ENCODE measurements at regions not wholly inside any gene's neighbourhood (a gene's known extent, or its start where the extent isn't known, plus 50 kb on each side); places are given as distances from the start of the nearest gene placed in this dataset.

- TF ChIP-seq, protein P1, sequence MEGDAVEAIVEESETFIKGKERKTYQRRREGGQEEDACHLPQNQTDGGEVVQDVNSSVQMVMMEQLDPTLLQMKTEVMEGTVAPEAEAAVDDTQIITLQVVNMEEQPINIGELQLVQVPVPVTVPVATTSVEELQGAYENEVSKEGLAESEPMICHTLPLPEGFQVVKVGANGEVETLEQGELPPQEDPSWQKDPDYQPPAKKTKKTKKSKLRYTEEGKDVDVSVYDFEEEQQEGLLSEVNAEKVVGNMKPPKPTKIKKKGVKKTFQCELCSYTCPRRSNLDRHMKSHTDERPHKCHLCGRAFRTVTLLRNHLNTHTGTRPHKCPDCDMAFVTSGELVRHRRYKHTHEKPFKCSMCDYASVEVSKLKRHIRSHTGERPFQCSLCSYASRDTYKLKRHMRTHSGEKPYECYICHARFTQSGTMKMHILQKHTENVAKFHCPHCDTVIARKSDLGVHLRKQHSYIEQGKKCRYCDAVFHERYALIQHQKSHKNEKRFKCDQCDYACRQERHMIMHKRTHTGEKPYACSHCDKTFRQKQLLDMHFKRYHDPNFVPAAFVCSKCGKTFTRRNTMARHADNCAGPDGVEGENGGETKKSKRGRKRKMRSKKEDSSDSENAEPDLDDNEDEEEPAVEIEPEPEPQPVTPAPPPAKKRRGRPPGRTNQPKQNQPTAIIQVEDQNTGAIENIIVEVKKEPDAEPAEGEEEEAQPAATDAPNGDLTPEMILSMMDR (IDR thresholded peaks at IDR 0.05; ENCODE audit: low read depth, low read length): no peak
- no peaks in the 10 kb centered on the region for H3K9me3 ChIP-seq
- H3K27me3 ChIP-seq: no peaks in the 10 kb centered on the region
- DNase-seq: no peak
- no peak overlapping the region for H3K4me3 ChIP-seq (ENCODE audit: low read depth, low read length)
- H3K4me1 ChIP-seq: no peaks in the 10 kb centered on the region
- H3K36me3 ChIP-seq: no peaks in the 10 kb centered on the region
Observed at GRCh38 chrX:786441-786881, 155.9 kb downstream of the SHOX start.

GRCh38 chrX:784829-785228 is 154.2 kb downstream of the SHOX start:
- Histone ChIP-seq H3K27me3 (no peaks in the 10 kb centered on the region), H3K36me3 (no peaks in the 10 kb centered on the region), H3K4me3 (ENCODE audit: low read depth, low read length) (no peak overlapping the region), H3K4me1 (no peaks in the 10 kb centered on the region), H3K9me3 (no peaks in the 10 kb centered on the region)
- DNase-seq: no peak
- TF ChIP-seq, protein P1 (IDR thresholded peaks at IDR 0.05; ENCODE audit: low read depth, low read length): no peak

DNA sequence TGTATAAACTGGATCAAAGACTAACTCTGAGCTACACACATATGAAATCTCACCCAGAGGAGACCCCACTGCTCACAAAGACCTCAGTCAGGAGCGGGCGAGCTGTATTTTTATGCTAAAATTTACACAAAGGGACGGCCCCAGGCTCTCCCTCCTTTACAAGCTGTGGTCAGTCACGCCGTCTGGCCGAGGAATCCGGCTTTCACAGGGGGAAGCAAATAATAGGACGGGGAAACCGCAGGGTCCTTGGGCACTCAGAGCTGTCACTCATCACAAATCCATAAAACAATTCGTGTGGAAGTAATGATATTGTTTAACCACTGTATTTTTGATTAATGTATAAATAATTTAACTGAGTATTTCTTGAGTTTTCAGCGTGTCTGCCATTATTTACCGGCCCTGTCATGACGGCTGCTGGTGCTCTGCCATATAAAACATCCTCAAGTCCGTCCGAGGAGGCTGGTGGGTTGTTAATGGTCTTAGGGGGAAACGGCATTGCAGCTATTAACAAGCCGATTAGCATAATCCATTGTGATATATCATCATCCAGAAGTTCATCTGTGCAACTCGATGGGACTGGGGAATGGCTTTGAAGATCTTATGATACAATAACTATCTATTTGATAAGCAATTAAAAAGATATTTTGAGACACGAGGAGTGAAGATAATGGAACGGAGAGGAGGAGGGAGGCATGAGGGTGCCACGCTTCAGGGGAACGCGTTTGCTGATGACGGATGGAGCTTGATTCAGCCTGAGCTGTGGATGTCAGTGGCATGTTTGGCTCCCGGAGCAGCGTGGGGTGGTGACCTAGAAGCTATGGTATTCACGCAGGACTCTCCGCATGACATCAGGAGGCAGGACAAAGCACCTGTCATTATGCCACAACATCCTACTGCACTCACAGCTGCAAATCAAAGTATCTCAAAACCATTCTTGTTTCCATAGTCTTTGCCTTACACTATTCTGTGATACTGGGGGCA is 150.9 kb downstream of the SHOX start:
- TF ChIP-seq, protein P1 (IDR thresholded peaks at IDR 0.05; ENCODE audit: low read depth, low read length): no peak
- H3K4me3 ChIP-seq (ENCODE audit: low read depth, low read length): no peak overlapping the region

DNA sequence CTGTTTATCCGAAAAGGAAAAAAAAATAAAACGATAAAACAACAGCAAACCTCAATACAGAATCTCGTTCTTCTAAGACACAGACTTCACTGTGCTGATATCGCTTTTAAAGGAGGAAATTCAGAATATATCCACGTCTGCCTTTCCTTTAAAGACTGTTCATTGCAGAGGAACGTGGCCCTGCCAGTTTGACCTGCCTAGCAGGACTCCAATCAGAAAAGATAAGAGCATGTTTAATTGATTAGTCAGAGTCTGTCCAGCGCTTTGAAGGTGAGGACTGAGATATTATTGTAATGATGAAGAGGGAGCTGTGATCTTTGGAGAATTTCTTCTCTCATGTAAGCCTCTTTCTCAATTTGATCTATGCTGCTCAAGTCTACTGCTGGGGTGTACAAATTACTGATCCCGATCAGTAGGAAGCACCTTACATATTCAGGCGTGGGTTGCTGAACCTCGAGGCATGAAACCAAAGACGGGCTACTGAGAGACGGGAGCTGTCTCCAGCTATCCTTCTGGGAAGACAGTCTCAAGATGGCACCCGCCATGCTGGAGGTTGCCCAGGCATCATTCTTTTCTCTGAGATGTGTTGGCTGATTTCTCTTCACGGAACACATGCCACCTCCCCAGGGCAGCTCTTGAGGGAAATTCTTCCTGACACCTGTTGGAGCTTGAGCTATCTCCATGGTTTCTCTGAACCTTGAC is 146.1 kb downstream of the SHOX start:
- H3K4me1 ChIP-seq: no peaks in the 10 kb centered on the region
- H3K36me3 ChIP-seq: no peaks in the 10 kb centered on the region
- no peak for DNase-seq
- H3K27me3 ChIP-seq: no peaks in the 10 kb centered on the region
- H3K9me3 ChIP-seq: no peaks in the 10 kb centered on the region
- H3K4me3 ChIP-seq (ENCODE audit: low read depth, low read length): no peak overlapping the region
- TF ChIP-seq, protein P1 (IDR thresholded peaks at IDR 0.05; ENCODE audit: low read depth, low read length): no peak

More for the DNA sequence above, 150.9 kb downstream of the SHOX start:
- DNase-seq: no peak
- no peaks in the 10 kb centered on the region for H3K9me3 ChIP-seq
- H3K36me3 ChIP-seq: no peaks in the 10 kb centered on the region
- no peaks in the 10 kb centered on the region for H3K27me3 ChIP-seq
- H3K4me1 ChIP-seq: no peaks in the 10 kb centered on the region

GRCh38 chrX:776061-776460 is 145.5 kb downstream of the SHOX start:
- Histone ChIP-seq H3K9me3 (no peaks in the 10 kb centered on the region), H3K36me3 (no peaks in the 10 kb centered on the region), H3K27me3 (no peaks in the 10 kb centered on the region), H3K4me1 (no peaks in the 10 kb centered on the region), H3K4me3 (ENCODE audit: low read depth, low read length) (no peak overlapping the region)
- TF ChIP-seq, protein P1 (IDR thresholded peaks at IDR 0.05; ENCODE audit: low read depth, low read length): no peak
- DNase-seq: no peak

Data from BE2C (cell line).